Dermis microvascular lymphatic vessel endothelial cell (primary cell): ENCODE measurements at regions not wholly inside any gene's neighbourhood (a gene's known extent, or its start where the extent isn't known, plus 50 kb on each side); places are given as distances from the start of the nearest gene placed in this dataset.

ENCODE experiments used
- DNase-seq, 2 donors: peaks; one replicate each; pipeline versions ENCODE4 v3.0.0 to v3.0.0-alpha.2; 2010; ENCODE audit warnings: low read depth in 2 of 2

DNA sequence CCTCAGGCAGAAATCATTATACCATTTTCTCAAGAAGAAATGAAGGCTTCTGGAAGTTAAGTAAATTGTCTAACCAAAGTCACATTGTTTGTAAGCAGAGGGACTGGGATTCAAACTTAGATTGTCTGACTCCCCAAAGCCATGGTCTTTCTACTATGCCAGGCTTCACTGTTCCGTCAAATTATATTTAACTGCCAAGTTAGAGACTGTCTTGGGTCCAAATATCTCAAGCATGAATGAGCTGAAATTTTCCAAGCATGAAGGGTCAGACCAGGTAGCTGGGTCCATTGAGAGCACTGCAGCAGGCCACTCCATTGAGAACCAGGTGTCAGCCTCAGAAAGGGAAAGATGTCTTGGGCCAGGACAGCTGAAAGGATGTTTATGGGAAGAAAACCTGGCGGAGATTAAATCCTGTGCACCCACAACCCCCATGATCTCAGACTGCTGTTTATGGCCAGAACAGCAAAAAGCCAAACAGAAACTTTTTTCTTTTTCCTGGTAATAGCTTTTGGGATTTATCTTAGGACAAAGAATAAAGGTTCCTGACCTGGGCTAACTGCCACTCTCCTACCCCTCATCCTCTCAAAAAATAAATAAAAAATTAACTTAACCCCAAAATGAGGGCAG lies 612.3 kb downstream of the INSC start:
- no peak for DNase-seq

DNA sequence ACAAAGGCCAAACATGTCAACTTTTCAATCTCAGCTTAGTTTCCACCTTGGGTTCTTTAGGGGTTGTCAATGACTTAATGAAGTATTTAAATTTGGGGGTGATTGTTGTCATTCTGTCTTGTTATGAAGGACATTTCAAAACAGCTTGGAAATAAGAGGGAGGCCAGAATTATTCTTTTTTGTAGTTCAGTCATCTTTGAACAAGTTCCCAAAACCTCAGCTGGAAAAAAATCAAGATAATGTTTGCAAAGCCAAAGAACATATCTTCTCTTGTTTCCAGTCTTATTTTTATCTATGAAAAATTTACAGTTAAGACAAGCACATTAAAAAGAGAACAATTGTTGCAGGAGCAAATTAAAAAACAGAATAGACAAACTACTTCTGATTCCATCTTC lies 612.8 kb downstream of the INSC start:
- DNase-seq, result no peak

GRCh38 chr11:15728207-15728606 lies 613.5 kb downstream of the INSC start:
- no peak for DNase-seq

- no peak for DNase-seq
Observed at GRCh38 chr11:15730263-15730994, 615.7 kb downstream of the INSC start.

GRCh38 chr11:15730995-15731385 lies 616.3 kb downstream of the INSC start:
- no peak for DNase-seq

DNA sequence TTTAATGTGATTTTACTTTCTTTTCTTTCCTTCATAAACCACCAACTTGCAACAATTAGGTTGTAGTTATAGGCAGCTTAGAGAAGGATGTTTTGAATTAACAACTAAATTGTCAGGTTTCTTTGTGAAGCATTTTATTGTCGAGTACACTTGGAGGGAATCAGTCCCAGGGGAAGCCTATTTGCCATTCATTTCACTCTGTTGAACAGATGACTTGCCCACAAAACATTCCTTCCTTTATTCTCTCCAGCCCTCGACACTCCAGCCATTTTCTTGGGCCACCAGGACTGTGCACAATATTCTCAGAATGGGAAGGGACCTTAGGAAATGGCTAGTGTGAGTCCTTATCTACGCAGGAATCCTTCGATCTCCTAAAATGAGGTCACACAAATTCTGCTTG lies 620.6 kb downstream of the SOX6 start:
- no peak for DNase-seq

DNA sequence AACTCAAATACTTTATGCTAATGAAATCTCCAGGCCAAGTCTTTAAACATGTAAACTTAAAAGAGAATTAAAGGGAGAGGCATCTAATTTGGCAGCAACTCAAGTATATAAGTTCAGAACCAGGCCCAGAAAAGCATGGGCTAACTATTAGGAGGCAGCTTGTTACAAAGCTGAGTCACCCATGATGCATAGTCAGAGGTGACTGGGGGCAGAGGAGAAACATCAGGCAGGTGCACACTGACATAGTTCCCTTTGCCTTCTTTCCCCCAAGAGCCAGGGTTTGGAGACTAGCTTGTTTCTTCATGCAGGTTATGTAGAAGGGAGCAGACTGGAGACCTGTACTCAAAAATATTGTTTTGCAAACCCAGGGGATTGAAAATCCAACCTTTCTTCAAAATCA lies 619.0 kb downstream of the SOX6 start:
- DNase-seq, result no peak

DNA sequence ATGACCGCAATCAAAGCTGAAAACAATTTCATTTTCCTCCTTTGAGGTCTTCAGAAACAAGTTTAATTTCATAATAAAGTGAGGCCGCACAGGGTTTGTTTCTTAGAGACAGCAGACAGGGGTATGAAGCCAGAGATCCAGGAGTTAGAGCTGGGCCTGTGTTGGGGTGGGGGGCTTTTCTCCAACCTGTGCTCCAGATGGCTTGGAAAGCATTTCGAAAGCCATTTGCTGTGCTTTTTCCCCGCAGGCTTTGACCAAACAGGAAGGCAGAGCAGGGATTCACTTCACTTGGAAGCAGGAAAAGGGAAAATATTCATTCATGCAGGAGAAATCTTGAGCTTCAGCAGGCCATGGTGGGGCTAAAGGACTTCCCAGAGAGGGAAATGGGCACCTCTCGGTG lies 617.4 kb downstream of the SOX6 start:
- no peak for DNase-seq

GRCh38 chr11:15742626-15743519 lies 613.5 kb downstream of the SOX6 start:
- no peak for DNase-seq

GRCh38 chr11:15744693-15745092 lies 611.7 kb downstream of the SOX6 start:
- no peak for DNase-seq

GRCh38 chr11:15745266-15745665 lies 611.1 kb downstream of the SOX6 start:
- DNase-seq, result no peak

DNA sequence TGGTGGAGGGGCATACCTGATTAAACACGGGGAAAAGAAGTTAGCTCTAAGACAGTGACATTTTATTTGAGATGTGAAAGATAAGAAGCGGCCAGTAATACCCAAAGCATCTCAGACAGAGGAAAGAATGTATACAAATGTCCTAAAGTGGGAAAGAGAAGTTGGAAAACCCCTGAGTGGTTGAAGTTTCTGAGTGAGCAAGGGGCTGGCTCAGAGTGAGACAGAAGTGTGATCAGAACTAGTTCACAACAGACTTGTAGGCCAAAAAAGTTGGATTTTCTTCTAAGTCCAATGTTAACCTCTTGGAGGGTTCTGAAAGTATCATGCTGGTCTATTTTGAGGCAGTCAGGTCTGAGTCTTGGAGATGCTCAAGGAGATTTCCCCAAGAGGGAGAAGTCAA lies 608.7 kb downstream of the SOX6 start:
- no peak for DNase-seq

DNA sequence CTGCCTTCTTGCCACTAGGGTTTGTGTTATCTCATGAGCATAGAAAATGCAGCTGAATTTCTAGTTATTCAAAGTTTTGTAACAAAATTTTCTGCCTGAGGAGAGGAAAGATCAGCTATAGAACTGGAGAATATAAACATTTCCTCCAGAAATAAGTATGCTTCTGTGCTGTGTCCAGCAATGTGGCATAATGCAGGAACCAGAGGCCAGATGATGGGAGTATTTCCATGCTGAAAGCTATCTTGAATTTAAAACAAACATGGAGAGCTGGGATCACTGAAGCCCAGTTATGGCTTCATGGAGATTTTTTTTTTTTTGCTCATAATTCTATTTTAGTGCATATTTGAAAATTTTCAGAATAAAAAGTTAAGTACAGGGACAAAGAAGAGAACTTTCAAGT lies 608.2 kb downstream of the SOX6 start:
- DNase-seq, result no peak

- DNase-seq, result no peak
Observed at GRCh38 chr11:15748741-15749140, 607.6 kb downstream of the SOX6 start.

DNA sequence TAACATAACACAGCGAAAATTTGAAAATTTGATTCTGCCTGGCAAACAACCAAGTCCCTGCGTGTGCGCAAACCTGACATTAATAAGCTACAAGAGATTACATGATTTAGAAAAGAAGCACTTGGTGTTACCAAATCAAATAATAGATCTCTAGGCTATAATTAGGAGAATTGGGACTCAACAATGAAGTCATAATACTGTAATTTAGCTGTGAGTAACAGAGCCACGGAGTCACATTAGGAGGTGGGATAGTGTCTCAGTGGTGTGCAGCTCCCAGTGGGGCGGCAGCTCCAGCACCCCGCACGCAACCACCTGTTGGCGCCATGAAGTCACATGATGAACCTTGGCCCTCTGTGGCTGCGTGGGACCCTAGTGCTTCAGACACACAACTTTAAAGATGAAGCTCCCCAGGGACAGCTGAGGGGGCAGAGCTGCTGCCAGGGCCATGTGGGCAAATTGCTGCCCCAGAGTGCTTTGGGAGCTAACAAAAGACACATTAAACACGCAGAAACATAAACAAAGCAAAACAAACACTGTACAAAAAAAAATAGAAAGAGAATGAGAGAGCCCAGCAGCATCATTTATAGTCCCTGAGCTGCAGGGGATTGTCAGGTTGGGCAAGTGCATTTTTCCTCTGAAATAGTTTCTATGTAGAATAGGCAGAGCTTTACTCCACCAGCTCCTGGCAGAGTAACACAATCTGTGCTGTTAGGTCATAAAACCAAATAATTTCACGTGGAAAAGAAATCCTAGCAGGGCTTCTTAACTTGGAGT lies 605.6 kb downstream of the SOX6 start:
- no peak for DNase-seq

GRCh38 chr11:15754221-15754620 lies 602.1 kb downstream of the SOX6 start:
- DNase-seq, result no peak

- DNase-seq, result no peak
Observed at GRCh38 chr11:15757048-15757698, 599.2 kb downstream of the SOX6 start.

DNA sequence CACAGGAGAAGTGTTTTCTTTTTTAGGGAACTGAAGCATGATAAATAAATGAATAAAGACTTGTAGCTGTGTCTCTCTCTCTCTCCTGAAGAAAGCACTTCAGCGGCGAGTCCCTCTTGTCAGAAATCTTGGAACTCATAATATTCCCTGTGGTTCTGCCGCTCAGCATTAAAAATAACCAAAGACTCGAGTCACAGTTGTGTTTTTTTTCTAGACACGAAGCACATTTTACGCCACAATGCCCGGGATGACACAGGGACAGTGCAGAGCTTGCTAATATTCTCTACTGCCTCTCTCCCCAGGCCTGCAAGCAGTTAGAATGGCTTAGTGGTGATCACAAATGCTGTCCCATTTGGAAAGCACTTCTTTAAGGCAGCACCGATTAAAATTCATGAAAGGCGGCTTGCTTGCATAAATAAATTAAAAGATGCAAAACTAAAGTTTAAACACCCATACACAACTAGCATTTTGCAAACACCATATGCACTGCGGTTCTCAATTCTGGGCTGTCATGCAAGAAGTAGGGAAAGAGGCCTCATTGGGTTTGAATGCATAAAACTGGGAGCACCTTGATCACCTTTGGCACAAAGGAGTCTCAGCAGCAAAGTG lies 597.4 kb downstream of the SOX6 start:
- no peak for DNase-seq

GRCh38 chr11:15761235-15761634 lies 595.1 kb downstream of the SOX6 start:
- no peak for DNase-seq

- DNase-seq, result no peak
Observed at GRCh38 chr11:15764326-15764725, 592.0 kb downstream of the SOX6 start.

GRCh38 chr11:15764948-15765347 lies 591.4 kb downstream of the SOX6 start:
- DNase-seq, result no peak
